HG03159 (cell line): ENCODE measurements at regions not wholly inside any gene's neighbourhood (a gene's known extent, or its start where the extent isn't known, plus 50 kb on each side); places are given as distances from the start of the nearest gene placed in this dataset.
"Not testable (repeated sequence)": the region's sequence is repeated elsewhere in the genome, so short reads cannot be mapped to it uniquely, and the experiment has no call there.

Source experiments
- ATAC-seq: cut with Tn5 transposase; IDR thresholded peaks from one replicate; pipeline ENCODE4 v1.9.1; 2021; ENCODE audit warnings: mild to moderate bottlenecking, moderate library complexity; ENCODE audit not compliant: unreplicated experiment

DNA sequence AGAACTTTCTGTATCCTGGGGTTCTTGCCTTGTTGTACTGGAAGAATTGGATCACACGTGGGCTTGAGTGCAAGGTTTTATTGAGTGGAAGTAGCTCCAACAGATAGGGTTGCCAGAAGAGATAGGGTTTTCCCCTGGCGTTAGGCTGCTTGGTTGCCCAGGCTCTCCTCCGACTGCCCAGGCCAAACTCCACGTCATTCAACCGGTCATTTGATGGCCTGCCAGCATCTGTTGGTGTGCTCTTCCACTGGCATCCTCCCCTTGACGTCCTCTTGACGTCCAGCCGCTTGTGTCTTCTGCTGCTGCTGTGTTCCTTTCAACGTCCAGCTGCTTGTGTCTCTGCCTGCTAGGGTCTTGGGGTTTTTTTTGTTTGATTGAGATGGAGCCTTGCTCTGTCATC, 111.2 kb upstream of the XIST start:
- no peak for ATAC-seq

DNA sequence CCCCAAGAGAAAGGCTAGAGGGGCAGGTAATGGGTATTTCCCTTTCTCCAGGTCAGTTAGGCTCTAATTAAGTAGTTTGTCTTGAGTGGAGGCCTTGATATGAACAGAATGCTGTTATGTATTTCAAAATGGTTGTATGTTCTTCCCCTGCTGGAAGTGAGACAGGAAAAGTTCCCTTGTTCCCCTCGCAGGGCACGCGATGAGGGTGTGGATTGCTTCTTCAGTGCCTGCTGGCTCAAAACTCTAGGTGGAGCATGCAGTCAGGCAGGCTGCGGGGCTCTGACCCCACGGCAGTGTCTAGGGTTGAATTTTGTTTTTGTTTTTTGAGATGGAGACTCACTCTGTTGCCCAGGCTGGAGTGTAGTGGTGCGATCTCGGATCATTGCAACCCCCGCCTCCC, 110.4 kb upstream of the XIST start:
- no peak for ATAC-seq

DNA sequence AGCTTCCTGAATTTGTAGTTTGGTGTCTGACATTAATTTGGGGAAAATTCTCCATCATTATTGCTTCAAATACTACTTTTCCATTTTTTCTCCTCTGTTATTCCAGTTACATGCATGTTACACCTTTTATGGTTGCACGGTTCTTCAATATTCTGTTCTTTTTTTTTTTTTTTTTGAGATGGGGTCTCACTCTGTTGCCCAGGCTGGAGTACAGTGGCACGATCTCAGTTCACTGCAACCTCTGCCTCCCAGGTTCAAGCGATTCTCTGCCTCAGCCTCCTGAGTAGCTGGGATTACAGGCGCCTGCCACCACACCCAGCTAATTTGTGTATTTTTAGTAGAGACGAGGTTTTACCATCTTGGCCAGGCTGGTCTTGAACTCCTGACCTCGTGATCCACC, 109.4 kb upstream of the XIST start:
- not testable (repeated sequence) for ATAC-seq

DNA sequence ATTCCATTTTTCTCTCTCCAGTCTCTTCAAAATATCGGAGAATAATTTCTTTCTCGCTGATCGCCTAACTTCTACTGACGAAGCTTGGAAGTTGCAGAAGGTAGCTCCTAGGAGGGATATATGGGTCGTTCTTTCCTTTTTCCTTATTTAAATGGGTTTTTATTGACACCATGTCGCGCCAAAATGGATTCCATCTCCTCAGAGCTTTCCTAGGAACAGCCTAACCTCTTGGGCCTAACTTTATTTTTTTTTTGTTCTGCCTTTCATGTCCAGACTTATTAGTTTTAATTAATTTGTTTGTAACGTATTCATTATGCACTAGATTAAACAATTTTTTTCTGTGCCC, 92.0 kb upstream of the XIST start:
- ATAC-seq, result peak; percentile 9

DNA sequence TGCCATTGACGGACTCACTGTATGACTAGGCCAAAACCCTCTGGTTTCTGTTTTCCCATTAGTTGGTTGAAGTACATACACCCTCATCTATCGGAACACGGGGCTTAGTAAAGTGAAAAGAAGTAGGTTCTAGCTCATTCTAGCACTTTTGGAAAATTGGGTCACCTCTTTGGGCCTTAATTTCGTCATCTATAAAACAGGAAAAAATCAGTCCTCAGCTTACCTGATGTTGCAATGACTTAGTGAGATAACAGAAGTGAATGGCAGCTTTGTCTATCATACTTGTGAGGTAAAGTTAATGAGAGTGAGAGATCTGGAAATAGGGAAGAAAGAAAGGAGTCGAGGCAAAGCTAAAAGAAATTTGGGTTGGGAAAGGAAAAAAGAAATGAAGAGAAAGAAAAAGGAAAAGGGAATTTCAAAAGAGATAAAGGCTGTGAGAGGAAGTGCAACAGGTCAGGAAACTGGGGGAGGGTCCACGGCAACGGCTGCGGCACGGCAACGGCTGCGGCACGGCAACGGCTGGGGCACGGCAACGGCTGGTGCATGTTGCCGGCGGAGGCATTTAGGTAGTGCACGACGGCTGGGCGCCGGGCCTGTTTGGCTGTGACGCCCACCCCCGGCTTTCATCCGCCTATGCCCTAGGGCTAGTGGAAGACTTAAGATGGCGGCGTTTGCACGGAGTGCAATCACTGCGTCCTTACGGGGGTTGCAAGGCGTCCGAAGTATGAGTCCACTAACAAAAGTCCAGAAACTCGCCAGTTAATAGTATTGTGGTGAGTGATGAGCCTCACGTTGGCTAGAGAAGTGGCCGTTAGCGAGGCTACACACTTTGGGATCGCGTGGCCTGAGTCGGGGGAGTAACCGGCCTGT, 91.4 kb upstream of the XIST start:
- ATAC-seq, result peak; percentile 96

DNA sequence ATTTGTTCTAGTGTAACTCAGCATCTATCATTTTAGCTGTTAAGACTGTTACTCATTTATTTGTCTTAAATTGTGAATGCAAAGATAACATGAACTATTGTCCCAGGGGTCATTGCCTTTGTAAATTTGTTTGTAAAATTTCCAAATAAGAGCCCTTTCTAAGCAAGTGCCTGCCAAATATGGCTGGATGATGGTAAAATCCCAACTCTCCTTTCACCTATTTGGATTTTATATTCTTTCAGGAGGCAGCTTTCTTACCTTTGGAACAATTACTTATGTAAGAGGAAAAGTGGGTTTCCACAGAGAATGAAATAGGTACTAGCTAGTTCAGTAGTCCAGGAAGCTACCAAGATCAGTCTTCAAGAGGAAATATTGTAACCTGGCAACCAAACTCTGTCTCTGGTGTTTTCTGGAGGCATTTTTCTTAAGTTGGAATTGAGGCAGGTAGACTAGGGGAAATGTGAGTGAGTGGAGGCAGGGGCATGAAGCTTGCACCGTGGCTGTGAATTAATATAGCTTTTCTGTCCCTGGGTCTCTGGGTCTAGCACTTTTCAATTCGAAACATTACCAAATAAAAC, 88.5 kb upstream of the XIST start:
- ATAC-seq, result no peak

DNA sequence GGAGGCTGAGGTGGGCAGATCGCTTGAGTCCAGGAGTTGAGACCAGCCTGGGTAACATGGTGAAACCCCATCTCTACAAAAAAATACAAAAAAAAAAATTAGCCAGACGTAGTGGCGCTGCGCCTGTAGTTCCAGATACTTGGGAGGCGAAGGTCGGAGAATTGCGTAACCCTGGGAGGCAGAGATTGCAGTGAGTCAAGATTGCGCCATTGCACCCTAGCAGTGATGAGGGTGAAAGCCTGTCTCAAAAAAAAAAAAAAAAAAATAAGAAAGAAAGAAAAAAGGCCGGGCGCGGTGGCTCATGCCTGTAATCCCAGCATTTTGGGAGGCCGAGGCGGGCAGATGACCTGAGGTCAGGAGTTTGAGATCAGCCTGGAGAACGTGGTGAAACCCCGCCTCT, 85.3 kb upstream of the XIST start:
- ATAC-seq, result not testable (repeated sequence)

DNA sequence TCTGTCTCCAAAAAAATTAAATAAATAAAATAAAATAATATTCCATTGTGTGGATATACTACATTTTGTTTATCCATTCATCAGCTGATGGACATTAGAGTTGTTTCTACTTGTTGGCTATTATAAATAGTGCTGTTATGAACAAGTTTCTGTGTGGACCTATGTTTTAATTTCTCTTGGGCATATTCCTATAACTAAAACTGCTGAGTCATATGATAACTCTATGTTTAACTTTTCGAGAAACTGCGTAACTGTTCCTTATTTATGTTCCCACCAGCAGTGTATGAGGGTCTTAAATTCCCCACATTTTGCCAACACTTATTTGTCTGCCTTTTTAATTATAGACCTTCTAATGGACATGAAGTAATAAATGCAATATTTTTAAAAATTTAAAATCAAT, 80.0 kb upstream of the XIST start:
- ATAC-seq, result no peak

DNA sequence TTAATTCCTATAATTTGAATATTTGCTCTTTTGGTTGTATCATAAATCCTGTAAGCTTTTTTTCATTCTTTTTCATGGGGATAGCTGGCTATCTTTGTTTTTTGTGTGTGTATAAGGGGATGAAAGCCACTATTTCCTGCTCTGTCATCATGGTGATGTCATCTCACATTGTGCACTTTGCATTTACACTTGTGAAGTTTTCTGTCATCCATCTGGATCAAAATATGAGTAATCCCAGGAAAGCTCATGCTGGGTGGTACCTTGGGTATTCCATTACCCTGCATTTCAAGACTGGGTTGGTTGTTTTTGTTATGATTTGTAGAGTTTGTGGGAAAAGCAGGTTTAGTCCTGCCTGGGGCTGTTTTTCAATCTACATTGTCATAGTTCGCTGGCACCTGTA, 77.8 kb upstream of the XIST start:
- ATAC-seq, result no peak

DNA sequence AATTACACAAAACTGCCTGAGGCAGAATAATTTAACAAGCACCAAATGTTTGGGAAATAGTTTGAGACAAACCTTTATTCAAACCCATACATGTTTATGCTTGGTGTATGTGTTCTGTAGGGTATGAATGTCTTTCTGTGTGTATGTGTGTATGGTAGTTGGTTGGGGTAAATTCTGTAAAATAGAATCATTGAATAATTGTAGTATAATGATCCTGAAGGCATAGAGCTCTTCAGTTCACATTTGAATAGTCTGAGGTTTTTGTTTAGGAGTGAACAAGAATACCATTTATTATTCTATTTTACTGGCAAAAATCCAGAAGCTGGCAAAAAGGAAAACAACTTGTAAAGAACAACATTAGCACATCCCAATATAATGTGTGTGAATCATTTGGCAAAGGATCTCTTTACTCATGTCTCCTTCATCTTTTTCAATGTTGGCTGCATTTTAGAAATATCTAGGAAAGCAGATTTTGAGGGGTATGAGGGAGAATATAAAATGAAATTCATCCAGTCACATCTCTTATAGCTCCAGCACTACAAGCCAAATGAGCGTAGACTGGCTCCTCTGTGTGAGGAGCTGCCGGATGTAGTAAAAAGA, 70.4 kb upstream of the XIST start:
- ATAC-seq, result no peak

DNA sequence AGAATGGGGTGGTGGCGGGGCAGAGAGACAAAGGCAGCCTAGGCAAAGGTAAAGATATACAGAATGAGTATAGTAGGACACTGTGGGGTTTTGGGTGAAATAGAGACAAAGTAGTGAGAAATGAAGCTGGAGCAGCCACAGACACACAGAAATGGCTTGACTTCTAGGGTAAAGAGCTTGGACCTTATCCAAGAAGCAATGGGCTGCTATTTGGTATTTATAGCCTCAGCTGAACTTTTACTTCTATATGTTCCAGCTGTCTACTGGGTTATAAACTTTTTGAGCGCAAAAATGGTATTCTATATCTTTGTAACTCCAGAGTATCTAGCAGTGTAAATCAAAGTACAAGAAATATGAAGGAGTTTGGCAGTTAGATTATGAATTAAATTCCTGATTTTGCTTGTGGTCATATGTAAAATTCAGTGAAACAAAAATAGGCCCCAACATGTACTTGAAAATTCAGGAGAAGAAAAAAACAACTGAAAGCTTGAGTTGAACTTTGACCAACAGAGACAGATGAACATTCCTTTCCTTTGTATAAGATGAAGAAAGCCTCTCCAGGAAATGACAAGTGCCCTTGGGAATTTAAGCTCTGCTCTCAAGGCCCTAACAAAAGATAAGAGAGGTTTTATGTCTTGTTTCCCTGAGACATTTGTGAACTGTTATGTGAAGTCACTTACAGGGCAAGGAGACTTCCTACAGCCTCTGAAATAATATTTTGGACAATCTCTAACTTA, 64.6 kb upstream of the XIST start:
- no peak for ATAC-seq

DNA sequence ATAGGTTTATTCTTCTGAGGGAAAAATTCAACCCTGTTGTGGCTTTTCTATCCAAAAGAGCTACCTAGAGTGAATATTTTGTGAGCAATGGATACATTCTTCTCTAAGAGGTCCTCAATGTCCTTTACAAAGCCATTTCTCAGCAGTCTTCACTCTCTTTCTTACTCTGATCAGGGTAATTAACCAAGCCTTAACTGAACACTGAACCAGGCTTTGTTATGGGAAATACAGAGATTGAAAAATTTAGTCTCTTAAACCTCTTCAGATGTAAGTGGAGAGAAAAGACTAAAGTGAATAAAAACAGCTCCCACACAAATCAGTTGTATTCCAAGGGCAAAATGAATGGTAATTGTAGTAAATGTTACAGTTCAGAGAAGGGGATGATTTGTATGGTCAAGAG, 64.0 kb upstream of the XIST start:
- no peak for ATAC-seq

DNA sequence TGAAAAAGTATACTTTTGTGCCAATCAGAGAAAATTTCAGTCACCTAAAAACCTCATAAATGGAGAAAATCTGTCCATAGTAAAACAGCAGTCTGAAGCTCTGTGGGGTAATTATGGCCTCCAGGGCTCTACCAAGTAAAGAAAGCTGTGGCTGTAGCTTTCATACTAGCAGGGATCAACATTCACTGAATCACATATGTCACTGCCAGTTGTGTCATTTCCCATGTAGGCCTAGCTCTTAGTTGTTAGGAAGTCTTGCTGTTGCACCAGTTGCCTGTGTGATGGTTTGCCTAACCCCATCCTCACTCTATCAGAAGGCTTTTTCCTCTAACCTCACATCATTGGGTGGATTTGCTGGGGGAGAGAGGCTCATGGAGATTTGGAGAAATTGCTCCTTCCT, 62.3 kb upstream of the XIST start:
- not testable (repeated sequence) for ATAC-seq

DNA sequence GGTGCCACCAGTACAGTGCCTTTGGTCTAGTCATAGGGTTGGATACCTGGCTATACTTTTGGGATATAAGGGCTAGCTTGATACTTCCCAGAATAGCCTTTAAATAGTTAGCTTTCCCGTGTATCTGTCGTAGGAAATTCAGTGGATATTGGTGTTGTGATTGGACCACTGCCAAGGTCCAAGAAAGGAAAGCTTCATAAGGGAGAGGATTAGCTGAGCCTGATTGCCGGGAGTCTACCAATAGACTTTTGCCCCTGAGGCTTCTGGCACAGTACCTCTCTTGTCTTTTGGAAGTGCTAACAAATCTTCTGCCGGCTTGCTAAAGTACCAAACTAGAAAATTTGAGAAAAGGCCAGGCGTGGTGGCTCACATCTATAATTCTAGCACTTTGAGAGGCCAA, 61.1 kb upstream of the XIST start:
- no peak for ATAC-seq

DNA sequence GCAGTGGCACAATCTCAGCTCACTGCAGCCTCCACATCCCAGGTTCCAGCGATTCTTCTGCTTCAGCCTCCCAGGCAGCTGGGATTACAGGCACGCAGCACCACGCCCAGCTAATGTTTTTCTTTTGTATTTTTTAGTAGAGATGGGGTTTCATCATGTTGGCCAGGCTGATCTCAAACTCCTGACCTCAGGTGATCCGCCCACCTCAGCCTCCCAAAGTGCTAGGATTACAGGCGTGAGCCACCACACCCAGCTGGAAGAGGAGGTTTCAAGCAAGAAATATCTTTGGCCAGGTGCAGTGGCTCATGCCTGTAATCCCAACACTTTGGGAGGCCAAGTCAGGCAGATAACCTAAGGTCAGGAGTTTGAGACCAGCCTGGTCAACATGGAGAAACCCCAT, 59.4 kb upstream of the XIST start:
- ATAC-seq, result not testable (repeated sequence)

DNA sequence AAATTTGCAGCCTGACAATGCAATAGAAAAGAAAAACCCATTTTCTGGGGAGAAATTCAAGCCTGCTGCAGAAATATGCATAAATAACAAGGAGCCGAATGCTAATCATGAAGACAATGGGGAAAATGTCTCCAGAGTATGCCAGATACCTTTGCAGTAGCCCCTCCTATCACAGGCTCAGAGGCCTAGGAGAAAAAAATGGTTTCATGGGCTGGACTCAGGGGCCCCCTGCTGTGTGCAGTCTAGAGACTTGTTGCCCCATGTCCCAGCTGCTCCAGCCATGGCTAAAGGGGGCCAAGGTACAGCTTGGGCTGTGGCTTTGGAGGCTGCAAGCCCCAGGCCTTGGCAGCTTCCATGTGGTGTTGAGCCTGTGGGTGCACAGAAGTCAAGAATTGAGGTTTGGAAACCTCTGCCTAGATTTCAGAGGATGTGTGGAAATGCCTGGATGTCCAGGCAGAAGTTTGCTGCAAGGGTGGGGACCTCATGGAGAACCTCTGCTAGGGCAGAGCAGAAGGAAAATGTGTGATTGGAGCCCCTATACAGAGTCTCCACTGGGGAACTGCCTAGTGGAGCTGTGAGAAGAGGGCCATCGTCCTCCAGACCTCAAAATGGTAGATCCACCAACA, 53.3 kb upstream of the XIST start:
- ATAC-seq, result not testable (repeated sequence)

DNA sequence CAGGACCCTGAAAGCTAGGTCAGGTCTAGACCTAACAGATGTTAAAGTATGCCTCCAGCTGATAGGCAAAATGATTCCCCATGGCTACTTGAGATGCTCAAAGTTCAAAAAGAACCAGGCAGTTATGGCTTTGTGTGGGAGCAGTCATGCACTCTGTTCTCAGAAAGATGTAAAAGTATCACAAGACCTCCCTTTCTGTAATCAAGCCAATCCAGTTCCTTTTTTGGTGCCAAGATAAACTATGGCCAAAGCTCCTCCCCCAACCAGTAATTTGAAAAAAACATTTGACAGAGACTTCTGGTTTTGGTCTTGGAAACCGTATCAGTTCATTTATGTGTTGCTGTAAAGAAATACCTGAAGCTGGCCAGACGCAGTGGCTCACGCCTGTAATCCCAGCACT, 51.4 kb upstream of the XIST start:
- no peak for ATAC-seq
